ENCODE measurements at regions not wholly inside any gene's neighbourhood (a gene's known extent, or its start where the extent isn't known, plus 50 kb on each side); places are given as distances from the start of the nearest gene placed in this dataset.

GRCh38 chr6:137646484-137646883 lies 152.3 kb upstream of the OLIG3 start:
- TF ChIP-seq, protein P1, sequence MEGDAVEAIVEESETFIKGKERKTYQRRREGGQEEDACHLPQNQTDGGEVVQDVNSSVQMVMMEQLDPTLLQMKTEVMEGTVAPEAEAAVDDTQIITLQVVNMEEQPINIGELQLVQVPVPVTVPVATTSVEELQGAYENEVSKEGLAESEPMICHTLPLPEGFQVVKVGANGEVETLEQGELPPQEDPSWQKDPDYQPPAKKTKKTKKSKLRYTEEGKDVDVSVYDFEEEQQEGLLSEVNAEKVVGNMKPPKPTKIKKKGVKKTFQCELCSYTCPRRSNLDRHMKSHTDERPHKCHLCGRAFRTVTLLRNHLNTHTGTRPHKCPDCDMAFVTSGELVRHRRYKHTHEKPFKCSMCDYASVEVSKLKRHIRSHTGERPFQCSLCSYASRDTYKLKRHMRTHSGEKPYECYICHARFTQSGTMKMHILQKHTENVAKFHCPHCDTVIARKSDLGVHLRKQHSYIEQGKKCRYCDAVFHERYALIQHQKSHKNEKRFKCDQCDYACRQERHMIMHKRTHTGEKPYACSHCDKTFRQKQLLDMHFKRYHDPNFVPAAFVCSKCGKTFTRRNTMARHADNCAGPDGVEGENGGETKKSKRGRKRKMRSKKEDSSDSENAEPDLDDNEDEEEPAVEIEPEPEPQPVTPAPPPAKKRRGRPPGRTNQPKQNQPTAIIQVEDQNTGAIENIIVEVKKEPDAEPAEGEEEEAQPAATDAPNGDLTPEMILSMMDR (IDR thresholded peaks at IDR 0.05; ENCODE audit: low read depth, low read length), result no peak
- no peaks in the 10 kb centered on the region for H3K9me3 ChIP-seq (ENCODE audit: low read depth)
- no peak overlapping the region for H3K27ac ChIP-seq
- no peak for DNase-seq (ENCODE audit: low read depth in 1 of 2, low spot score in 1 of 2)
- peaks cover 16% of the 10 kb centered on the region for H3K4me1 ChIP-seq (ENCODE audit: low read depth)
- H3K36me3 ChIP-seq, result no peaks in the 10 kb centered on the region
- no peak overlapping the region for H3K4me3 ChIP-seq
- no peaks in the 10 kb centered on the region for H3K27me3 ChIP-seq

- DNase-seq (ENCODE audit: low read depth in 1 of 2, low spot score in 1 of 2), result no peak
- Histone ChIP-seq H3K36me3 (no peaks in the 10 kb centered on the region), H3K9me3 (ENCODE audit: low read depth) (no peaks in the 10 kb centered on the region), H3K4me3 (no peak overlapping the region), H3K27me3 (no peaks in the 10 kb centered on the region), H3K4me1 (ENCODE audit: low read depth) (peaks cover 20% of the 10 kb centered on the region), H3K27ac (no peak overlapping the region)
- TF ChIP-seq, protein P1 (IDR thresholded peaks at IDR 0.05; ENCODE audit: low read depth, low read length), result no peak
These were observed 153.7 kb upstream of the OLIG3 start for GRCh38 chr6:137647762-137648447.

DNA sequence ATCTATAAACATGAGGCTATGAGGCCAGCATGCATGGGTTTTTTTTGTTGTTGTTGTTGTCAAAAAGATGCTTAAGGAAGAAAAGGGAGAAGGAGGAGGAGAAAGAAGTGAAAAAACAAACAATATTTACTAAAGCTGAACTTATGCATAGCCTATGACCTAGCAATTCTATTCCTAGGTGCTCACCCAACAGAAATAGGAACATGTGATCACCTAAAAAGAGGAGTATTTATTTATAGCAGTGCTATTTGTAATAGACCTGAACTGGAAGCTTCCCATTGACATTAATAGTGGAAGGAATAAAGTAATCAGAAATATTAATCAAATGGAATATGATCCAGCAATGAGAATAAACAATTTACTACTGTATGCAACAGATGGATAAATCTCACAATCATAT lies 156.5 kb upstream of the OLIG3 start:
- Histone ChIP-seq H3K4me3 (no peak overlapping the region), H3K9me3 (ENCODE audit: low read depth) (peaks cover 3% of the 10 kb centered on the region), H3K36me3 (no peaks in the 10 kb centered on the region), H3K27me3 (no peaks in the 10 kb centered on the region), H3K4me1 (ENCODE audit: low read depth) (peaks cover 20% of the 10 kb centered on the region), H3K27ac (peak overlapping the region; percentile 15)
- TF ChIP-seq, protein P1 (IDR thresholded peaks at IDR 0.05; ENCODE audit: low read depth, low read length), result no peak
- no peak for DNase-seq (ENCODE audit: low read depth in 1 of 2, low spot score in 1 of 2)

GRCh38 chr6:137651178-137651577 lies 157.0 kb upstream of the OLIG3 start:
- DNase-seq (ENCODE audit: low read depth in 1 of 2, low spot score in 1 of 2), result peak in 1 of 2 donors; percentile 40
- Histone ChIP-seq H3K27ac (peak overlapping the region; percentile 15), H3K36me3 (no peaks in the 10 kb centered on the region)

GRCh38 chr6:137651591-137652335 lies 157.6 kb upstream of the OLIG3 start:
- Histone ChIP-seq H3K27me3 (no peaks in the 10 kb centered on the region), H3K27ac (peak overlapping the region; percentile 24), H3K9me3 (ENCODE audit: low read depth) (peaks cover 3% of the 10 kb centered on the region), H3K4me3 (no peak overlapping the region), H3K36me3 (no peaks in the 10 kb centered on the region), H3K4me1 (ENCODE audit: low read depth) (peaks cover 20% of the 10 kb centered on the region)
- TF ChIP-seq, protein P1 (IDR thresholded peaks at IDR 0.05; ENCODE audit: low read depth, low read length), result no peak
- no peak for DNase-seq (ENCODE audit: low read depth in 1 of 2, low spot score in 1 of 2)

More at GRCh38 chr6:137651178-137651577, 157.0 kb upstream of the OLIG3 start:
- Histone ChIP-seq H3K27me3 (no peaks in the 10 kb centered on the region), H3K4me3 (no peak overlapping the region), H3K9me3 (ENCODE audit: low read depth) (peaks cover 3% of the 10 kb centered on the region), H3K4me1 (ENCODE audit: low read depth) (peaks cover 20% of the 10 kb centered on the region)
- TF ChIP-seq, protein P1 (IDR thresholded peaks at IDR 0.05; ENCODE audit: low read depth, low read length), result no peak

Measured in cardiac muscle cell (in vitro differentiated cells and primary cell).